ENCODE measurements at regions not wholly inside any gene's neighbourhood (a gene's known extent, or its start where the extent isn't known, plus 50 kb on each side); places are given as distances from the start of the nearest gene placed in this dataset.

DNA sequence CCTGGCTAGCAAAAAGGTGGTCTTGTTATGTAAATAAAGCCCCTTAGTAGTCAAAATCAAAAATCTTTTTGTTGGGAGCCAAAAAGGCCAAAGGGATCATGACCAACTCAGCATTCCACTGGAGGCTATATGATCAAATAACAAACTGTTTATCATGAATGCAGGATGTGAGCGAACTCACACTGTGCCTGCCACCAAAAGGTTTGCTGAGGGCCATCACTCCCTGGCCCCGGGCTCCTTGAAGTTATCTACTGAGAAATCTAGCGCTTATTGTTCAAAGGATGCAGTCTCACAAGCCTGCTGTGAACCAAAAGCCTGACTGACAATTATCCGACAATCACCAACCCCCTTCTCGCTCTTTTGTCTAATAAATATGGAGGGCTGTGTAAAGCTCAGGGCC lies 107.2 kb upstream of the DDHD1 start:
- ChIA-PET CTCF (no interaction called here), POLR2A (no interaction called here)
- no peaks in the 10 kb centered on the region for H3K36me3 ChIP-seq (replicated peaks in 1 of 2; ENCODE audit: control extremely low read depth in 1 of 2, control insufficient read depth in 1 of 2, extremely low read depth in 1 of 2, insufficient read depth in 2 of 2, low read length in 1 of 2)
- no peak for ATAC-seq (ENCODE audit: low read depth)
- no peak for DNase-seq
- H3K27ac ChIP-seq (ENCODE audit: low read length in 2 of 2), result no peak overlapping the region
- Mint-ChIP-seq H3K4me3 (no peak overlapping the region), H3K4me1 (no peaks in the 10 kb centered on the region), H3K27ac (no peak overlapping the region), H3K9me3 (ENCODE audit: insufficient read depth) (no peaks in the 10 kb centered on the region), H3K27me3 (no peaks in the 10 kb centered on the region)
- 95% methylated on average over 2 of the region's 5 CpGs for WGBS (ENCODE audit: insufficient coverage)
- H3K4me3 ChIP-seq (ENCODE audit: control extremely low read depth in 1 of 5, extremely low read depth in 1 of 5, insufficient read depth in 1 of 5, low read depth in 2 of 5, low read length in 4 of 5), result no peak overlapping the region
- H3K79me2 ChIP-seq (ENCODE audit: control insufficient read depth, insufficient read depth, low read length), result no peaks in the 10 kb centered on the region
- no peak overlapping the region for H3K4me2 ChIP-seq (replicated peaks; ENCODE audit: low read depth, low read length, poor library complexity, severe bottlenecking)
- H3K4me1 ChIP-seq (ENCODE audit: control insufficient read depth in 2 of 2, insufficient read depth in 2 of 2, low read length in 2 of 2), result no peaks in the 10 kb centered on the region
- peaks cover 0 to 5% (median 4%) of the 10 kb centered on the region in 3 donors for H3K9me3 ChIP-seq (ENCODE audit: control extremely low read depth in 1 of 3, control insufficient read depth in 2 of 3, insufficient read depth in 1 of 3, low read length in 2 of 3)
- no peaks in the 10 kb centered on the region for H4K20me1 ChIP-seq (ENCODE audit: control insufficient read depth, insufficient read depth, low read length, poor library complexity, severe bottlenecking)
- TF ChIP-seq, protein P1, sequence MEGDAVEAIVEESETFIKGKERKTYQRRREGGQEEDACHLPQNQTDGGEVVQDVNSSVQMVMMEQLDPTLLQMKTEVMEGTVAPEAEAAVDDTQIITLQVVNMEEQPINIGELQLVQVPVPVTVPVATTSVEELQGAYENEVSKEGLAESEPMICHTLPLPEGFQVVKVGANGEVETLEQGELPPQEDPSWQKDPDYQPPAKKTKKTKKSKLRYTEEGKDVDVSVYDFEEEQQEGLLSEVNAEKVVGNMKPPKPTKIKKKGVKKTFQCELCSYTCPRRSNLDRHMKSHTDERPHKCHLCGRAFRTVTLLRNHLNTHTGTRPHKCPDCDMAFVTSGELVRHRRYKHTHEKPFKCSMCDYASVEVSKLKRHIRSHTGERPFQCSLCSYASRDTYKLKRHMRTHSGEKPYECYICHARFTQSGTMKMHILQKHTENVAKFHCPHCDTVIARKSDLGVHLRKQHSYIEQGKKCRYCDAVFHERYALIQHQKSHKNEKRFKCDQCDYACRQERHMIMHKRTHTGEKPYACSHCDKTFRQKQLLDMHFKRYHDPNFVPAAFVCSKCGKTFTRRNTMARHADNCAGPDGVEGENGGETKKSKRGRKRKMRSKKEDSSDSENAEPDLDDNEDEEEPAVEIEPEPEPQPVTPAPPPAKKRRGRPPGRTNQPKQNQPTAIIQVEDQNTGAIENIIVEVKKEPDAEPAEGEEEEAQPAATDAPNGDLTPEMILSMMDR (IDR thresholded peaks at IDR 0.05), result no peak
- TF ChIP-seq EZH2 (IDR thresholded peaks at IDR 0.05; ENCODE audit: borderline replicate concordance, insufficient read depth, low read depth, low read length, poor library complexity, severe bottlenecking), result no peak
- intact Hi-C loops (cut with micrococcal nuclease), result no loop called here
- no peak overlapping the region for H3K9ac ChIP-seq (ENCODE audit: low read length)
- no peak overlapping the region for H2AFZ ChIP-seq (ENCODE audit: insufficient read depth, low read depth, low read length, poor library complexity, severe bottlenecking)
- H3K27me3 ChIP-seq (replicated peaks in 1 of 4; ENCODE audit: control extremely low read depth in 1 of 4, control insufficient read depth in 3 of 4, insufficient read depth in 4 of 4, low read length in 3 of 4), result no peaks in the 10 kb centered on the region

DNA sequence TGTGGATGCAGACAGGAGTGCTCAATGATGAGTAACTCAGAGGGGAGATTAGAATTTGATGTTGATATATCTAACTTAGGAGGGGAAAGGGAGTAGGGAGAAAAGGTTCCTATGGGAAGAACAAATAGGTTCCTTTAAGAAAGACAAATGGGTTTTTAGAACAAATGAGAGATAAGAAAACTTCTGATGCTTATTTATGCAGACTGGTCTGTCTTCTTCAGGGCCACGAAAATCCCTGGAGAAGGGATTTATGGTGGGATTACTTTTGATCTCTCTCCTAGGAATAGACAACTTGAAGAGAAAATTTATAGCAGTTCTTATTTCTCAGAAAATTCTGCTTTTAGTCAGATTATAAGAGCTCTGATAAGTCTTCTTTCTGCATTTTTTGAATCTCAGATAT lies 99.0 kb upstream of the DDHD1 start:
- Mint-ChIP-seq H3K27me3 (no peaks in the 10 kb centered on the region), H3K4me1 (no peaks in the 10 kb centered on the region), H3K27ac (no peak overlapping the region), H3K9me3 (ENCODE audit: insufficient read depth) (peaks cover 3% of the 10 kb centered on the region), H3K4me3 (no peak overlapping the region)
- no peak for DNase-seq
- TF ChIP-seq, protein P1 (IDR thresholded peaks at IDR 0.05), result no peak
- TF ChIP-seq EZH2 (IDR thresholded peaks at IDR 0.05; ENCODE audit: borderline replicate concordance, insufficient read depth, low read depth, low read length, poor library complexity, severe bottlenecking), result no peak
- WGBS (ENCODE audit: insufficient coverage), result no CpG with 5 or more reads among the region's 1 CpG
- ChIA-PET POLR2A (no interaction called here), CTCF (no interaction called here)
- intact Hi-C loops (cut with micrococcal nuclease), result no loop called here
- Histone ChIP-seq H3K27ac (ENCODE audit: low read length in 2 of 2) (no peak overlapping the region), H3K4me2 (replicated peaks; ENCODE audit: low read depth, low read length, poor library complexity, severe bottlenecking) (no peak overlapping the region), H2AFZ (ENCODE audit: insufficient read depth, low read depth, low read length, poor library complexity, severe bottlenecking) (no peak overlapping the region), H4K20me1 (ENCODE audit: control insufficient read depth, insufficient read depth, low read length, poor library complexity, severe bottlenecking) (no peaks in the 10 kb centered on the region), H3K36me3 (replicated peaks in 1 of 2; ENCODE audit: control extremely low read depth in 1 of 2, control insufficient read depth in 1 of 2, extremely low read depth in 1 of 2, insufficient read depth in 2 of 2, low read length in 1 of 2) (no peaks in the 10 kb centered on the region), H3K4me3 (ENCODE audit: control extremely low read depth in 1 of 5, extremely low read depth in 1 of 5, insufficient read depth in 1 of 5, low read depth in 2 of 5, low read length in 4 of 5) (no peak overlapping the region), H3K27me3 (replicated peaks in 1 of 4; ENCODE audit: control extremely low read depth in 1 of 4, control insufficient read depth in 3 of 4, insufficient read depth in 4 of 4, low read length in 3 of 4) (no peaks in the 10 kb centered on the region), H3K9ac (ENCODE audit: low read length) (no peak overlapping the region), H3K9me3 (ENCODE audit: control extremely low read depth in 1 of 3, control insufficient read depth in 2 of 3, insufficient read depth in 1 of 3, low read length in 2 of 3) (peaks cover 0 to 9% (median 4%) of the 10 kb centered on the region in 3 donors), H3K79me2 (ENCODE audit: control insufficient read depth, insufficient read depth, low read length) (no peaks in the 10 kb centered on the region), H3K4me1 (ENCODE audit: control insufficient read depth in 2 of 2, insufficient read depth in 2 of 2, low read length in 2 of 2) (no peaks in the 10 kb centered on the region)
- ATAC-seq (ENCODE audit: low read depth), result no peak

All from B cell (primary cell).